Ishikawa (cell line): ENCODE measurements at regions not wholly inside any gene's neighbourhood (a gene's known extent, or its start where the extent isn't known, plus 50 kb on each side); places are given as distances from the start of the nearest gene placed in this dataset.

Experiments
- CEBPB ChIP-seq: IDR thresholded peaks from 2 replicates; pipeline ENCODE4 v1.6.1; 2012
- CREB1 ChIP-seq: IDR thresholded peaks from 2 replicates; pipeline ENCODE4 v1.6.1; 2012; ENCODE audit warnings: low read depth
- EGR1 ChIP-seq: IDR thresholded peaks from 2 replicates; pipeline ENCODE4 v1.6.1; 2012
- EP300 ChIP-seq: IDR thresholded peaks from 2 replicates; pipeline ENCODE4 v1.6.1; 2012; ENCODE audit warnings: borderline replicate concordance
- FOXM1 ChIP-seq: IDR thresholded peaks from 2 replicates; pipeline ENCODE4 v1.6.1; 2012; ENCODE audit warnings: low read depth, borderline replicate concordance
- MAX ChIP-seq: IDR thresholded peaks from 2 replicates; pipeline ENCODE4 v1.6.1; 2012
- NFIC ChIP-seq: IDR thresholded peaks from 2 replicates; pipeline ENCODE4 v1.6.1; 2012
- RAD21 ChIP-seq: IDR thresholded peaks from 2 replicates; pipeline ENCODE4 v1.6.1; 2012; ENCODE audit warnings: low read depth
- REST ChIP-seq: IDR thresholded peaks from 2 replicates; pipeline ENCODE4 v1.6.1; 2012; ENCODE audit warnings: low read depth, mild to moderate bottlenecking
- TAF1 ChIP-seq: IDR thresholded peaks from 2 replicates; pipeline ENCODE4 v1.6.1; 2012; ENCODE audit warnings: low read depth, mild to moderate bottlenecking
- TCF12 ChIP-seq: IDR thresholded peaks from 2 replicates; pipeline ENCODE4 v1.6.1; 2012; ENCODE audit warnings: low read depth
- TEAD4 ChIP-seq: IDR thresholded peaks from 2 replicates; pipeline ENCODE4 v1.6.1; 2012
- USF1 ChIP-seq: IDR thresholded peaks from 2 replicates; pipeline ENCODE4 v1.6.1; 2012
- YY1 ChIP-seq: IDR thresholded peaks from 2 replicates; pipeline ENCODE4 v1.6.1; 2012; ENCODE audit warnings: low read depth
- ZBTB7A ChIP-seq: IDR thresholded peaks from 2 replicates; pipeline ENCODE4 v1.6.1; 2012; ENCODE audit warnings: low read depth

GRCh38 chr4:163808011-163808410 lies 313.5 kb downstream of the TMA16 start:
- TF ChIP-seq TEAD4 (no peak), REST (no peak), YY1 (no peak), TAF1 (no peak)

GRCh38 chr4:163810755-163811154 lies 316.3 kb downstream of the TMA16 start:
- TF ChIP-seq EP300 = no peak
- no peak for TF ChIP-seq CREB1
- TF ChIP-seq REST = no peak
- no peak for TF ChIP-seq USF1
- no peak for TF ChIP-seq RAD21
- no peak for TF ChIP-seq EGR1
- TF ChIP-seq TAF1 = no peak

GRCh38 chr4:163815776-163816175 lies 321.3 kb downstream of the TMA16 start:
- no peak for TF ChIP-seq TAF1
- TF ChIP-seq ZBTB7A = no peak
- no peak for TF ChIP-seq CEBPB
- TF ChIP-seq EGR1 = no peak
- TF ChIP-seq YY1 = no peak
- TF ChIP-seq TEAD4 = no peak
- no peak for TF ChIP-seq MAX
- TF ChIP-seq FOXM1 = no peak
- no peak for TF ChIP-seq RAD21
- no peak for TF ChIP-seq NFIC
- no peak for TF ChIP-seq REST
- TF ChIP-seq CREB1 = no peak
- TF ChIP-seq EP300 = no peak
- TF ChIP-seq TCF12 = no peak

GRCh38 chr4:163816494-163816893 lies 322.0 kb downstream of the TMA16 start:
- TF ChIP-seq NFIC (no peak), RAD21 (peak; percentile 23; the same call in 1 of the 2 replicates)

- no peak for TF ChIP-seq REST
- no peak for TF ChIP-seq MAX
- no peak for TF ChIP-seq CREB1
- TF ChIP-seq RAD21 = no peak
- TF ChIP-seq TCF12 = no peak
- no peak for TF ChIP-seq TEAD4
- no peak for TF ChIP-seq NFIC
- TF ChIP-seq CEBPB = no peak
- no peak for TF ChIP-seq EP300
- TF ChIP-seq USF1 = no peak
- TF ChIP-seq YY1 = no peak
- no peak for TF ChIP-seq ZBTB7A
- TF ChIP-seq FOXM1 = no peak
- no peak for TF ChIP-seq EGR1
- no peak for TF ChIP-seq TAF1
Measured at GRCh38 chr4:163818673-163819072, 324.2 kb downstream of the TMA16 start.
